ENCODE measurements at regions not wholly inside any gene's neighbourhood (a gene's known extent, or its start where the extent isn't known, plus 50 kb on each side); places are given as distances from the start of the nearest gene placed in this dataset.

GRCh38 chr13:87172166-87172835 lies 498.9 kb upstream of the SLITRK5 start:
- TF ChIP-seq EZH2 (IDR thresholded peaks at IDR 0.05) (no peak), POLR2AphosphoS5 (IDR thresholded peaks at IDR 0.05; ENCODE audit: borderline replicate concordance, low read depth, low read length) (no peak)

Measured in SK-N-MC (cell line).